Heart right ventricle (tissue), 16 donors: ENCODE measurements at regions not wholly inside any gene's neighbourhood (a gene's known extent, or its start where the extent isn't known, plus 50 kb on each side); places are given as distances from the start of the nearest gene placed in this dataset.
A peak's percentile ranks its signal among the peaks of the same experiment; 100 is the strongest.

Source experiments
- ATAC-seq, 8 donors: fragments of 200-7000 bp; cut with Tn5 transposase; one replicate each; pipeline ENCODE4 v1.9.1; 2020; ENCODE audit warnings: mild to moderate bottlenecking in 8 of 8, moderate library complexity in 8 of 8, moderate number of reproducible peaks in 1 of 8
- DNase-seq, 2 donors: peaks; one replicate each; pipeline ENCODE4 v3.0.0-alpha.2; 2020
- H3K27ac ChIP-seq, 10 donors: fragments of 200-600 bp; sonication (generic) in 2 of 10; one replicate each; pipeline versions ENCODE4 v1.5.0 to v1.8.0; 2020 to 2022; ENCODE audit warnings: mild to moderate bottlenecking in 3 of 10
- H3K27me3 ChIP-seq, 7 donors: fragments of 200-600 bp; one replicate each; pipeline ENCODE4 v1.8.0; 2021 to 2022; ENCODE audit warnings: mild to moderate bottlenecking in 2 of 7
- H3K36me3 ChIP-seq, 9 donors: fragments of 200-600 bp; sonication (generic) in 1 of 9; one replicate each; pipeline versions ENCODE4 v1.5.0 to v1.8.0; 2020 to 2022; ENCODE audit warnings: mild to moderate bottlenecking in 2 of 9
- H3K4me1 ChIP-seq, 9 donors: fragments of 200-600 bp; sonication (generic) in 1 of 9; one replicate each; pipeline versions ENCODE4 v1.5.0 to v1.8.0; 2020 to 2022; ENCODE audit warnings: mild to moderate bottlenecking in 4 of 9
- H3K4me3 ChIP-seq, 10 donors: fragments of 200-600 bp; sonication (generic) in 2 of 10; one replicate each; pipeline versions ENCODE4 v1.5.0 to v1.8.0; 2020 to 2022; ENCODE audit warnings: mild to moderate bottlenecking in 7 of 10, moderate library complexity in 2 of 10
- H3K9me3 ChIP-seq, 11 donors: fragments of 200-600 bp in 10 of 11; sonication (generic) in 2 of 11; one replicate each; pipeline versions ENCODE4 v1.5.0 to v1.8.0; 2013 to 2022; ENCODE audit warnings: mild to moderate bottlenecking in 2 of 11, control low read depth in 1 of 11, moderate library complexity in 1 of 11
- WGBS, 2 donors: extraction: QIAGEN DNeasy Blood & Tissue Kit; methylation state at CpG; one replicate each; pipeline ENCODE4 v1.1.7; 2013; ENCODE audit warnings: inconsistent platforms in 1 of 2; 5-methylcytosine and 5-hydroxymethylcytosine counted together
- intact Hi-C, 10 donors: fragments of 100-400 bp; cut with DNase I; formaldehyde crosslinking; loops; one replicate each; pipeline versions ENCODE4 v1.11.1 to v1.14.2; 2022
- TF ChIP-seq, protein P1 (sequence below), 9 donors: fragments of 200-600 bp; sonication (generic) in 2 of 9; IDR thresholded peaks; one replicate each; pipeline versions ENCODE4 v1.5.0 to v1.8.0; 2021 to 2022; ENCODE audit warnings: antibody characterized with exemption in 9 of 9, mild to moderate bottlenecking in 5 of 9, moderate library complexity in 1 of 9
- donor health status: Arrhythmogenic right ventricular cardiomyopathy.
- donor health status: ischemic (EF 13 %, LVEDD 7.1; RV severe dilation, severe dysfunction).
- donor health status: healthy with polysubstance abuse.
- donor health status: DM: no; HTN: yes; CAD: no.
- donor health status: DM: no; HTN: no; CAD: no.
- donor health status: ischemic (EF 25% LVEDD 6.9; RV normal size, moderate dysfunction).
- donor health status: ischemic (EF 25% LVEDD 5.7; RV mildly dilated, moderate dysfunction).
- donor health status: healthy.
- donor health status: DM: yes; HTN: yes; CAD: no.
- donor health status: Ischemic cardiomyopathy.
- donor health status: ischemic (EF 35%, LVEDD 5.7; RV mildly dilated, moderate dysfunction).
- donor health status: nonischemic (EF 11% LVEDD 7.7; RV severe dilation, severe dysfunction).
- donor health status: DM: yes; HTN: yes; CAD: no.
- donor health status: PGD.
- donor health status: ischemic (EF 29% LVEDD 5.4; RV normal size, mild dysfunction).
- donor health status: nonischemic (EF 23%, LVEDD 6.1; RV moderate dilation, normal function).

DNA sequence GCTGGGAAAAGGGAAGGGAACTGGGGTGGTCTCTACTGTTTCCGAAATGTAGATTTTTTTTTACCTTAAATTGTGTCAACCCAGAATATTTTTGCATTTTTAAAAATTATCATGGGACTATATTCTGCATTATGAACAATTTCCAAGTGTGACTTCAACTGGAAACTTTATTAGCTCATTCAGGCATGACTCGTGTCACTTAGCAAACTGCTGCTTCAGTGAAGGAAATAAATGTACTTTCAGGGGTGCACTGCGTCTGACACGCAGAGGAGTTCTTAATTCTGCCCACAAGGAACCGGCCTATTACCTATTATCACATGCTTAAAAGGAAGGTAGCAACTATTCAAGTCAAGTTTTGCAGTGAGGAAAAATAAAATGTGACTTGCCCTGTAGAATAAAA, 291.3 kb upstream of the PRDM1 start:
- WGBS, 2 donors = 85 to 88% methylated on average over 5 of the region's 5 CpGs
- Histone ChIP-seq H3K4me1 (peaks cover 3 to 67% (median 21%) of the 10 kb centered on the region in 9 donors), H3K36me3 (no peaks in the 10 kb centered on the region), H3K27me3 (no peaks in the 10 kb centered on the region), H3K9me3 (no peaks in the 10 kb centered on the region), H3K4me3 (no peak overlapping the region), H3K27ac (no peak overlapping the region)
- intact Hi-C loops = loop anchor here in 3 of 10 donors (5.0 to 10.0 kb wide), 3 partner anchors 120 to 290 kb away; partner anchors contain the start of gene PRDM1 (in 1 of the 3)
- TF ChIP-seq, protein P1, sequence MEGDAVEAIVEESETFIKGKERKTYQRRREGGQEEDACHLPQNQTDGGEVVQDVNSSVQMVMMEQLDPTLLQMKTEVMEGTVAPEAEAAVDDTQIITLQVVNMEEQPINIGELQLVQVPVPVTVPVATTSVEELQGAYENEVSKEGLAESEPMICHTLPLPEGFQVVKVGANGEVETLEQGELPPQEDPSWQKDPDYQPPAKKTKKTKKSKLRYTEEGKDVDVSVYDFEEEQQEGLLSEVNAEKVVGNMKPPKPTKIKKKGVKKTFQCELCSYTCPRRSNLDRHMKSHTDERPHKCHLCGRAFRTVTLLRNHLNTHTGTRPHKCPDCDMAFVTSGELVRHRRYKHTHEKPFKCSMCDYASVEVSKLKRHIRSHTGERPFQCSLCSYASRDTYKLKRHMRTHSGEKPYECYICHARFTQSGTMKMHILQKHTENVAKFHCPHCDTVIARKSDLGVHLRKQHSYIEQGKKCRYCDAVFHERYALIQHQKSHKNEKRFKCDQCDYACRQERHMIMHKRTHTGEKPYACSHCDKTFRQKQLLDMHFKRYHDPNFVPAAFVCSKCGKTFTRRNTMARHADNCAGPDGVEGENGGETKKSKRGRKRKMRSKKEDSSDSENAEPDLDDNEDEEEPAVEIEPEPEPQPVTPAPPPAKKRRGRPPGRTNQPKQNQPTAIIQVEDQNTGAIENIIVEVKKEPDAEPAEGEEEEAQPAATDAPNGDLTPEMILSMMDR (IDR thresholded peaks at IDR 0.05) = no peak
- ATAC-seq = no peak
- DNase-seq = no peak

DNA sequence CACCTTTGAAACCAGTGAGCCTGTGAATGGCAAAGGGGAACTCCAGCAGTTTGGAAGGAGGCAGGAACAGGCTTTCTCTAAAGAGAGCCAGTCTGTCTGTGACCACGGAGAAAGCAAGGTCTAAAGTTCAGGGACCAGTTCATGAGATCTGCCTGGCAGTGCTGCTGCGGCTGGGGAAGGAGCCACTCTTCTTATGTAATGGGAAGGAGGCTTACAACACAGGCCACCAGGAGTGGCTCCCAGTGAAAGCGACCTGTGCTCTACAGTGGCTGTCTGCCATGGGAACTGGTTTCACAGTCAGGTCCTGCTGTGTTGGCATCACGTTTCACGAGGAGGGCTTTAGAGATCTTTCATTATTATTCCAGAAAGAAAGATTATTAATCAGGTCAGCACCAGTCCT, 291.9 kb upstream of the PRDM1 start:
- Histone ChIP-seq H3K36me3 (no peaks in the 10 kb centered on the region), H3K4me3 (no peak overlapping the region), H3K9me3 (no peaks in the 10 kb centered on the region), H3K4me1 (peaks cover under 1 to 63% (median 18%) of the 10 kb centered on the region in 9 donors), H3K27ac (peak overlapping the region in 2 of 10 donors; percentile 13 to 71), H3K27me3 (no peaks in the 10 kb centered on the region)
- DNase-seq (peak; percentile 15 to 35), ATAC-seq (peak in 7 of 8 donors; percentile 49 to 75 (median 67))
- intact Hi-C loops = loop anchor here in 2 of 10 donors (10.0 kb wide), 2 partner anchors 121 to 291 kb away; partner anchors contain the start of gene PRDM1 (in 1 of the 2)
- TF ChIP-seq, protein P1 (IDR thresholded peaks at IDR 0.05) = no peak
- WGBS, 2 donors = 58 to 61% methylated on average over 5 of the region's 5 CpGs

DNA sequence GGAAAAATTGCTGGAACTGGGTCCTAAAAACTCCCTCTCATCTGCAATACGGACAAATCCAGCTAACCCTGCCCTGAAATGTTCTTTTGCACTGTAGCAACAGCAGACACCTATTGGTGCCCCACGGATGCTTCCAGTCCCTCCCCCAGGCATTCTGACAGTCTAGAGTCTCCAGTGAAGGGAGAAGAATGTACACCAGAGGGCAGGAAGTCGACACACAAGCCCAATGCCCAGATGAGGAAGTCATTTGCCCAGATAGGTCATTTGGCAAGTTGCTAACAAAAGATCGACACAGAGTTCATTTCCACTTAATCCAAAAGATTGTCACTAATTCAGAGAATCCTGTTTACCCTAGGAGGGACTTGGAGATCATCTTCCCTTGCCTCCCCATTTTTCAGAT, 293.0 kb upstream of the PRDM1 start:
- H3K36me3 ChIP-seq = no peaks in the 10 kb centered on the region
- ATAC-seq (peak in 5 of 8 donors; percentile 44 to 76 (median 59)), DNase-seq (no peak)
- TF ChIP-seq, protein P1 (IDR thresholded peaks at IDR 0.05) = peak in 3 of 9 donors; percentile 16 to 38 (median 27)
- intact Hi-C loops = loop anchor here in 2 of 10 donors (10.0 kb wide), 2 partner anchors 122 to 292 kb away; partner anchors contain the start of gene PRDM1 (in 1 of the 2)
- H3K27ac ChIP-seq = peak overlapping the region in 1 of 10 donors; percentile 71
- no peaks in the 10 kb centered on the region for H3K27me3 ChIP-seq
- 51 to 57% methylated on average over 4 of the region's 4 CpGs for WGBS, 2 donors
- H3K4me1 ChIP-seq = peaks cover 0 to 52% (median 9%) of the 10 kb centered on the region in 9 donors
- H3K4me3 ChIP-seq = no peak overlapping the region
- H3K9me3 ChIP-seq = no peaks in the 10 kb centered on the region

DNA sequence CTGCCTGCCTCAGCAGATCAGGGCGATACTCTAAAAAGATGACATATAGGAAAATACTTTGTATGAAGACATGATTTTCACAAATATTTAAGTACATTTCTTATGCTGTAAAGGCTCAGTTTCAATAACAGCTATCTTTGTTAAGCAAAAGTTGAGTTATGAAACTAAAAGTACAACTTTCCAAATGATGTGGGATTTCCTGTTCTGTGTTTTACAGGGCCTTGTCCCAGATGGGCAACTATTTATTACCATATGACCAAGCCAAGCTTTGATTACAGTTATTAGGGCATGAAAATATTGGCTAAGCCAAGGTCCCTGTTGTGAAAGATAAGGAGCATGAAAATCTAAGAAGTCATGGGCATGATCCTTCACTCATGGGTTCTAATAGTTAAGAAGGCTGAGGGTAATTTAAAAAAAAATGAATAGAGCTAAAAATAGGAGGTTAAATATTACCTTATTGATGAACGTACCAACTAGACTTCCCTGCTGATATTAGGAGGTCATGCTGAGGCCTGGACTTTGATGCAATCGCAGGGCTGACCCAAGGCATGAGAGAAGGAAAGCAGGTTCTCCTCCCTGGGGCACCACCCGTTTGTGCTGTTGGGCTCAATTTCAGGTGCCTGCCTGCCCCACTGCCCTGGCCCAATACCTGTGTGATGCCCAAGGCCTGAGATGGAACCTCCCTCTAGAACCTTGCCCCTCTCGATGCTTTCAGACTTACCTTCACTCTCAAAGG, 294.4 kb upstream of the PRDM1 start:
- Histone ChIP-seq H3K27ac (peak overlapping the region in 1 of 10 donors; percentile 46), H3K4me1 (peaks cover 0 to 46% (median 0%) of the 10 kb centered on the region in 9 donors), H3K9me3 (no peaks in the 10 kb centered on the region), H3K36me3 (no peaks in the 10 kb centered on the region), H3K27me3 (peaks cover 0 to 4% (median 0%) of the 10 kb centered on the region in 7 donors), H3K4me3 (no peak overlapping the region)
- ATAC-seq = no peak
- WGBS, 2 donors = 64 to 70% methylated on average over 5 of the region's 5 CpGs
- no peak for DNase-seq
- TF ChIP-seq, protein P1 (IDR thresholded peaks at IDR 0.05) = no peak
- intact Hi-C loops = loop anchor here in 2 of 10 donors (10.0 kb wide), 2 partner anchors 123 to 293 kb away; partner anchors contain the start of gene PRDM1 (in 1 of the 2)
